ENCODE measurements at regions not wholly inside any gene's neighbourhood (a gene's known extent, or its start where the extent isn't known, plus 50 kb on each side); places are given as distances from the start of the nearest gene placed in this dataset.

GRCh38 chr21:28783641-28784185 lies 209.0 kb downstream of the LTN1 start:
- DNase-seq = no peak

DNA sequence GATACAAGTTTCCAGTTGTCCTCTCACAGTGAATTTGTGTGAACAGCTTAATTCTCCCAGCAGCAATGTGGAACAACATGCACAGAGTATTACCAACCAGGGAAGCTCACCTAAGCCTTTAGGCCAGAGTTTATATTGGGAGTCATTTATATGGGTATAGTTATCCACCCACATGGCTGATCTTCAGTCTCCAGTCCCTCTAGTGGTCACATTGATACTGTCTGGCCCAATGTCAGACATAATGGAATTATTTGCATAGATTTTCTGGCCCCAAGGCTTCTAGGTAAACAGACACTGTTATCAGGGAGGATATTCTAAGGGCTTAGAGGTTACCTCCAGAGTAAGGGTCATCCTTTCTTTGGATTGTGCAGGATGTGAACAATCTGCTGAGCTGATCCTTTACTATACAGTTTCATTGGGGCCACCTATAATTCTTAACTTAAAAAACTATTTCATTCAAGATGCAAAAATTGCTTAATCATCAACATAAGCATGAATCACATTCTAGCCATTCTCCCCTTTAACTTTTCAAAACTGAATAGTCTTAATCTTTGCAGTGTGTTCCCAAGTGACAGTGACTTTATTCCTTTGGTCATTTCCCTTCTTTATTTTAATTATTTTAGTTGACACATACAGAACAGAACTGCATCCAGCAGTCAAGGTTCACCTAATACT lies 210.9 kb downstream of the LTN1 start:
- no peak for DNase-seq

- DNase-seq = no peak
Measured at GRCh38 chr21:28779914-28780313, 212.8 kb downstream of the LTN1 start.

- no peak for DNase-seq
Measured at GRCh38 chr21:28776251-28776650, 216.4 kb downstream of the LTN1 start.

DNA sequence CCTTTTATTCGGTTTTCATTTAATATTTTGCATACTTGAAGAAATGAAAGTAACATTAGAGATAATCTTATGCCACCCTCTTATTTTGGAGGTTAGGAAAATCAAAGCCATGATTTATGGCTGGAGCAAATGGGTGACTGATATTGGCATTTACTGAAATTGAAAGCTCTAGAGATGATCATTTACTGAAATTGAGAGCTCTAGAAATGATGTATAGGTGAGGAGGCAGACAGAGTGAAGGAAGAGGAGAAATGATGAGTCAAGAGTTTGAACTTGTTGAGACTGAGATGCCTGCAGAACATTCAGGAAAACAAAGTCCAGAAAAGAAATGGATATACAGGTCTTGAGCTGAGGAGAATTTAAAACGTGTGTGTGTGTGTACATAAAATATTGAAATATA lies 217.6 kb downstream of the LTN1 start:
- DNase-seq = no peak

- no peak for DNase-seq
Measured at GRCh38 chr21:28773036-28773435, 219.6 kb downstream of the LTN1 start.

DNA sequence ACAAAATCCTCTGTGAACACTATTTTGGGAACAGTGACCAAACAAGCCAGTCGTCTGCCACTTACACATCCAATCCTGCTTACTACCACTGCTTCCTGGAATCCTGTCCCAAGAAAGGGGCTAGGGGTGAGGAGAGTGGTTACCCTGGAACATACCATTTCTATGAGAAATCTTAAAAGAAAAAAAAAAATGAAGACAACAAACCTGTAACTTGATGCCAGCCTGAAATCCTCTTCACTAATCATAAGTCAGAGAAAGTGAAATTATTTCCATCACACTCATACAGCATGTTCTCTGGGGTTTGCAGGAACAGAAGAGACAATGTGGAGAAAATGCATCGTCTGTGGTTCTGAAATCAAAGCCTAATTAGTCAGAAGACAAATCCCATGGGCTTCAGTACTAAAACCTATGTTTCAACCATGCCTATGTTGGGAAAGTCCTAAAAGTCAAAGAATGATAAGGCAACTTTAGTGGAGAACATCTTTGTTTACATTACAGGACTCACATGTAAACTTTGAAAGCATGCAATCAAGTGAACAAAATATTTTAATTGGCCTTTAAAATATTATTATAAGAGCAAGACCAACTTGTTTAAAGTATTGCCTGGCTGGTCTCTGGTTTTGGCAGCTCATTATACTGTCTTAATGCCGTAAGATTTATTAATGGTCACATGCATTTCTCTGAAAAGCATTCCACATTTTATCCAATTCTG lies 220.7 kb downstream of the LTN1 start:
- DNase-seq = no peak

GRCh38 chr21:28770867-28771661 lies 221.6 kb downstream of the LTN1 start:
- DNase-seq = no peak

- no peak for DNase-seq
Measured at GRCh38 chr21:28769683-28770082, 223.0 kb downstream of the LTN1 start.

GRCh38 chr21:28768753-28769152 lies 223.9 kb downstream of the LTN1 start:
- no peak for DNase-seq

DNA sequence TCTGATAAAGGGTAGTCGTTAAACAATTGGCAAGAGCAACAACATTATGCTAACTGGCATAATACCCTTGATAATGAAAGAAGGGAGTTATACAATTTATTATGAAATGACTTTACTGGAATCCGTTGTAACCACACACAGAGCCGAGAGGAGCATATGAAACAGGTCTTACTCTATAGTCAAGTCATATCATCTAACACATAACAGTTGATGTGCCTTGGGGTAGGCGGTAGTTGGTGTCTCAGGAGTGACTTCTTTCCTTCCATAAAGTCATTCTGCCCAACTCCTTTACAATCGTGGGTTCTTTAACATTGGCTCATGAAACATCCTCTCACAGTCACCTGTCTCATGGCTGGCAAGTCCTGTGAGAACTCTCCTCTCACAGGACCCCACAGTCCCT lies 225.2 kb downstream of the LTN1 start:
- no peak for DNase-seq

- no peak for DNase-seq
Measured at GRCh38 chr21:28763809-28764418, 228.8 kb downstream of the LTN1 start.

- DNase-seq = no peak
Measured at GRCh38 chr21:28762357-28762735, 230.3 kb downstream of the LTN1 start.

DNA sequence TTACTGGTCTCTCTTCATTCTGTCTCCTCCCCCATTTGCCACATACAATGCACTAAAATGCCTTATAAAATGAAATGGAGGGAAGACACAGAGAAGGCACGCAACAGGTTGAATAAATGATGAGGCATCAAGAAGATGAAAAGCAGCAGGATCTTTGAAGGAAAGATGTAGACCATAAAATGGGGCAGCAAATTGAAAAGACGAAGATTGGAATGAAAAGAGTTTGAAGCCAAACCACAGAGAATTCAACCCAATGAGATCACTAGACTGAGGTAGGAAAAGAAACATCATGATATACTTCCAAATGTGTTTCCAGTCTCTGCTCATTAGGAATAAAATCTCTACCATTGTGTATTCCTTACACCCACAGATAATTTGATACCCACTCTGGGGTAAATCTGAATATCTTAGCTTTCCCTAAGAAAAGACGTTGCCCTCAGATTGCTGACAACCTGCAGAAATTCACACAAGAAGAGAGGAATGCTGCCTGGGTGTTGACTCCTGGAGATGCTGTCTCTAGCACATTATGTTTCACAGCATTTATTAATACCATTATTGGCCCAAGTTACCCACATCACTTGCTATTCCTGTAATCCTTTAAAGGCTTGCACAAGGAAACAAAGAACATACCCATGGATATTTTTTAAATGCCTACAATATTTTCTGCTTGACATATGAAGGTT lies 230.9 kb downstream of the LTN1 start:
- no peak for DNase-seq

GRCh38 chr21:28758883-28759242 lies 233.8 kb downstream of the LTN1 start:
- DNase-seq = no peak

GRCh38 chr21:28758042-28758882 lies 234.4 kb downstream of the LTN1 start:
- DNase-seq = no peak

DNA sequence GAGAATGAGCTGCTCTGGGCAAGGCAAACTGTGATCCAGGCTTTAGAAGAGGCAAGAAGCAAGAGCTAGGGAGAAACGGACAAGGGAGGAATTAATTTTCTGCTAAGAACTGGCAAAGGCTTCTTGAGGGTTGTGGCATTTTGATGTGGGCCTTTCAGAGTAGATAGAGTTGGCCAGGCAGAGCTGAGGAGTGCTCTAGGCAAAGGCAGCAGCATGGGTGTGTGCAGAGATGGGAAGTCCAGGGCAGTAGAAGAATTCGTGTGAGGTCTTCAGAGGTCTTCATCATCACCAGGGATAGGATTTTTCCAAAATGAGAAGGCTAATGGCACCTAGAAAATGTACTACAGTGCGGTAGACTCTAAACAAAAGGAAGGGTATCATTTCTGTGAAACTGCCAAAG lies 237.8 kb downstream of the LTN1 start:
- no peak for DNase-seq

DNA sequence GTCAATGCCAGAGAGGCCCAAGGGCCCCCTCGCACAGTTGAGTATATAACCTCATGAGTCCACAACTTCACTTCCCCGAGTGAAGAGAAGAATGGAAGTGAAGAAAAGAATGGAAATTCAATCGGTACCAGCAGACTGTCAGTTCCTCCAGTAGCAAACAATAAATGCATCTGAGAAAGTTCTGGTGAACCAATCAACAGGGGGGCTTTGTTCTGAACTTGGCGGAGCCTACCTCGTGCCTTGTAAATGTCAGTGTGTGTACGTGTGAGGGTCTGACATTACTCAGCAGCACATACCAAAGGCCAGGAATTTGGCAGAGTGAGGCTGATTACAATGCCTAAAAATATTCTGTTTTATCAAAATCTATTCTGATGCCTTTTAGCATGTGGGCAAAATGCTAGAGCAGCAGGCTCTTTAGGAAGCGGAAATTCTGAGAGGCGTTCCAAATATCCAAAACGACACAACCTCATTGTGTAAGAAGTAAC lies 238.5 kb downstream of the LTN1 start:
- no peak for DNase-seq

GRCh38 chr21:28752131-28752530 lies 240.5 kb downstream of the LTN1 start:
- DNase-seq = no peak

DNA sequence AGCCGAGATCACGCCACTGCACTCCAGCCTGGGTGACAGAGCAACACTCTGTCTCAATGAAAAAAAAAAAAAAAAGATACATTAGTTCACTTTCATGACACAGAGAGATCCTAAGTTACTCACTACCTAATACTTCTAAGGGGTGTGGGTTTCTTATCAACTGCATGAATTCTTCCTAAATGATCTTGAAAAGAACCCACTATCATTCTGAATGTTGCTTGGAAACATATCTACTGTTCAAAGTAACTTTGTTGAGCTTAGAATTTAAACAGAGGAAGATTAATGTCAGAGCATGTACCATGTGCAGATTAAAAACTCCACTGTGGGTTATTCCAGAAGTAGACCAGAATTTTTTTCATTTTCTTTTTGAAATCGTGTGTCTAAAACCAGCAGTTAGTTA lies 241.5 kb downstream of the LTN1 start:
- DNase-seq = no peak

DNA sequence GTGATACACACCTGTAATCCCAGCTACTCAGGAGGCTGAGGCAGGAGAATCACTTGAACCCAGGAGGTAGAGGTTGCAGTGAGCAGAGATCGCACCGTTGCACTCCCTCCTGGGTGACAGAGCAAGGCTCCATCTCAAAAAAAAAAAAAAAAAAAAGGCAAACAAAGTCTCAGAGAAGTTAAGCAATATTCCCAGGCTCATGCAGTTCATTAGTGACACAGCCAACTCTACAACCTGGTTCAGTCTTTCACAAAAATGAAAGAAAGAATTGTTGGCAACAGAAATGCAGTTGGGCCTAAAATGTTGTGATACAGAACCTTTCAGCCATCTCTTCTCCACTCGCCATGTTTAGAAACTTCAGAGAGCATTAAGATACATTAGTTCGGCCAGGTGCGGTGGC lies 242.1 kb downstream of the LTN1 start:
- no peak for DNase-seq

- no peak for DNase-seq
Measured at GRCh38 chr21:28749536-28749935, 243.1 kb downstream of the LTN1 start.

Data from activated CD4-positive, CD25-positive, alpha-beta regulatory T cell treated with anti-CD3 and anti-CD28 coated beads, Interleukin-2, amount 50 U/mL, for 72 hours (primary cell).